ENCODE measurements at regions not wholly inside any gene's neighbourhood (a gene's known extent, or its start where the extent isn't known, plus 50 kb on each side); places are given as distances from the start of the nearest gene placed in this dataset.

DNA sequence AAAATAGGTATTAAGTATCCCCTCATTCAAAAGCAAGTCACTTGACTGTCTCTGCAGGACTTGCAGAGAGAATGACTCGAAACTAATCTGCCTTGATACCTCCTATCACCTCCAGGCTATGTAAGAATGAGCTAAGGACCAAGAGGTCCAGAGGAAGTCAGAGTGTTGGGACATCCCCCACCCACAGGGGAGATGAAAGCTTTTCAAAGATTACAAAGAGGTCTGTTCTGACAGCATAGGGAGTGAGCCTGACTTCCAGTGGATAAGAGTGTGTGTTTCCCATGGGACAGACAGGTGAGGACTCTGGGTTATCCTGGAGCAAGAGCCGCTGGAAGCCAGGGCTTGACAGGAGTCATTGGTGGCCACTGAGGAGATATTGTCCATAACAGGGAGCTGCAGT is 85.0 kb upstream of the TACR1 start:
- peak; percentile 23 for DNase-seq (ENCODE audit: low spot score)
- TF ChIP-seq, protein P1, sequence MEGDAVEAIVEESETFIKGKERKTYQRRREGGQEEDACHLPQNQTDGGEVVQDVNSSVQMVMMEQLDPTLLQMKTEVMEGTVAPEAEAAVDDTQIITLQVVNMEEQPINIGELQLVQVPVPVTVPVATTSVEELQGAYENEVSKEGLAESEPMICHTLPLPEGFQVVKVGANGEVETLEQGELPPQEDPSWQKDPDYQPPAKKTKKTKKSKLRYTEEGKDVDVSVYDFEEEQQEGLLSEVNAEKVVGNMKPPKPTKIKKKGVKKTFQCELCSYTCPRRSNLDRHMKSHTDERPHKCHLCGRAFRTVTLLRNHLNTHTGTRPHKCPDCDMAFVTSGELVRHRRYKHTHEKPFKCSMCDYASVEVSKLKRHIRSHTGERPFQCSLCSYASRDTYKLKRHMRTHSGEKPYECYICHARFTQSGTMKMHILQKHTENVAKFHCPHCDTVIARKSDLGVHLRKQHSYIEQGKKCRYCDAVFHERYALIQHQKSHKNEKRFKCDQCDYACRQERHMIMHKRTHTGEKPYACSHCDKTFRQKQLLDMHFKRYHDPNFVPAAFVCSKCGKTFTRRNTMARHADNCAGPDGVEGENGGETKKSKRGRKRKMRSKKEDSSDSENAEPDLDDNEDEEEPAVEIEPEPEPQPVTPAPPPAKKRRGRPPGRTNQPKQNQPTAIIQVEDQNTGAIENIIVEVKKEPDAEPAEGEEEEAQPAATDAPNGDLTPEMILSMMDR (IDR thresholded peaks at IDR 0.05; ENCODE audit: extremely low read depth, insufficient read depth, missing control alignments), result no peak
- in situ Hi-C loops (cut with MboI; ENCODE audit: low pct_unique_long_range_greater_than_20kb, low sequenced_read_pairs, unreplicated experiment), result no loop called here

DNA sequence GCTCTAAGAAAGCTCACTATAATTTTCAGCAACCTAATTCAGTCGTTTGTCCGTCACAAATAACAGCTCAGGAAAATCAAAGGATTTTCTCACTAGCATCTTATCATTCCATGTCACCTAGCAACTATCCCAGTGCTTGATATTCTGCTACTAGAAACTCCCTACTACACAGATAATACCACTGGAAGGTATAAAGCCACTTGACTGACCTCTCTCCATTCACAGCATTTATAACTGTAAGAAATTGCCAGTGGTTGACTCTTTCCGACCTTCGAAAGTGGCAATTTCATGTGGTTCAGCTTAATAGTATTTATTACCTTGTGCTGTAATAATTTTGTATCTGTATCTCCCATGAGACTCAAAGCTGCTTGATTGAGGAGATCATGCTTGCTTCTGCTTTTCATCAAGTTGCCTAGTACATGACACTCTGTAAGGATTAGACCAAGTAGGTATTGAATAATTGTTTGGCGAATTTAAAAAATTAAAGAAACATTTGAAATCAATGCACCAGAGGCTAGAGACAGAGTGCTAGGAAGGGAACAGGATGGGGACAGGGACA is 79.6 kb upstream of the TACR1 start:
- TF ChIP-seq, protein P1 (IDR thresholded peaks at IDR 0.05; ENCODE audit: extremely low read depth, insufficient read depth, missing control alignments), result no peak
- in situ Hi-C loops (cut with MboI; ENCODE audit: low pct_unique_long_range_greater_than_20kb, low sequenced_read_pairs, unreplicated experiment), result no loop called here

DNA sequence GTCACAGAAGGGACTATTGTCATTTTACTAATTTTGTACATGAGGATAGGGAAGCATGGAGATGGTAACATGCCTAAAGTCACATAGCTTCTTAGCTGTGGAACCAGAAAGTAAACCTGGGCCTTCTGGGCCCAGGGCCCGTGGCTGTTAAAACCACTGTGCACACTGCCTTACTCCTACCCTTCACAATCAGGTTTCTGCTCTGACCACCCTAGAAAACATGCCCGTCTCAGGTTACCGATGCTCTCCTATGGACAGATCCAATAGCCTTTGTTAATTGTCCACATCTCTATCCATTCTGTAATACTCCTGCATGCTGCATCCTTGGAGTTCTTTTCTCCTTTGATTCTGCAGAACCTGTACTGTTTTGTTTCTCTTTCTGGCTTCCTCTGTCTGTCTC is 79.0 kb upstream of the TACR1 start:
- DNase-seq (ENCODE audit: low spot score), result no peak
- TF ChIP-seq, protein P1 (IDR thresholded peaks at IDR 0.05; ENCODE audit: extremely low read depth, insufficient read depth, missing control alignments), result no peak
- in situ Hi-C loops (cut with MboI; ENCODE audit: low pct_unique_long_range_greater_than_20kb, low sequenced_read_pairs, unreplicated experiment), result no loop called here

More for the DNA sequence above, 79.6 kb upstream of the TACR1 start:
- no peak for DNase-seq (ENCODE audit: low spot score)

DNA sequence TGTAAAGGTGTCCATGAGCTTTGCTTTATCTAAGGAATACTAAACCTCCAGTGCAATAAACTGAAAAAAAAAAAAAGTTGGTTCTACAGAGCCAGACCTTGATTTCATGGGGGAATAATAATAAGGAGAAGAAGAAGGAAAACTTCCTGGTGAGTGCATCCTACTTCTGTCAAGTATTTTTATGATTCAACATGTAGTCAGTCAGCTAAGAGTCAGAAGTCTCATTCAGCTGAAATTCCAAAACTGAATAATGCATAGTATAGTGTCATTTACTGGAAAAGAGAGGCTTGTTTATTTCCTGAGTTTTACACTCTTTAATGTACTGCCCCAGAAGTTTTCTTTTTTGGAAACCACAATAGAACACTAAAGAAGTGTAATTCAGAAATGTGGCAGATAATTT is 77.8 kb upstream of the TACR1 start:
- TF ChIP-seq, protein P1 (IDR thresholded peaks at IDR 0.05; ENCODE audit: extremely low read depth, insufficient read depth, missing control alignments), result no peak
- in situ Hi-C loops (cut with MboI; ENCODE audit: low pct_unique_long_range_greater_than_20kb, low sequenced_read_pairs, unreplicated experiment), result no loop called here
- no peak for DNase-seq (ENCODE audit: low spot score)

DNA sequence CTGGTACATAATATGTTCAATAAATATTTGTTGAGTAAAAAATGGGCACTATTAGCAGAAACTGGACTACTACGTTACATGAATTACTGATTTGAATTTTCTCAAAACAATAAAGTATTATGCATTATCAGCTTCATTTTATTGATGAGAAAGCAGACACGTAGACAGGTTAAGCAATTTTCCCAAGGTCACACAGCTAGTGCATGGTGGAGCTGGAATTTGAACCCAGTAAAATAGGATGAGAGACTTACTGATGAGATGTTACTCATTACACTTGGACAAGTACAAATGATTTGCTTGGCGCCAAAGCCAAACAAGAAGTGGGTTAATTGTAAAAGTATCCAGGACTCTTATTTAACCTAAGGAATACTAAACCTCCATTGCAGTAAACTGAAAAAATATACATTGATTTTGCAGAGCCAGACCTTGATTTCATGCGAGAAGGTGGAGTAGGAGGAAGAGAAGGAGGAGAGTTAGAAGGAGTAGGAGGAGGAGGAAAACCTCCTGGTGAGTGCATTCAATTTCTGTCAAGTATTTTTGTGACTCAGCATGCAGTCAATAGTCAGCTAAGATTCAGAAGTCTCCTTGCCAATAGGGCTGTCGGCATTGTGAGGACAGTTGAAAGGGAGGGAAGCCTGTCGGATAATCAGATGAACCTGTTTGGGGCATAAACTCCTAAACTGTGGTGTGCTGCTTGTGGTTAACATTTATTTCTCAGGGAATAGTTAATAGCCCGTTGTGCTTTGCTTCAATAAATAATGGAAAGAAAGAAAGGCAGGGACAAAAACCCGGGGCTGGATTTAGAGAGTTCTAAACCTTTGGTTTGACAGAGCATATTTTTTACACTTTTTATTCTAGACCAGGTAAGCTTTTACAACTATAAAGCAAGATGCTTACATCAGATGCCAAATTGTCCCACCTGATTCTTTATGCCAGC is 77.0 kb upstream of the TACR1 start:
- DNase-seq (ENCODE audit: low spot score), result no peak
- TF ChIP-seq, protein P1 (IDR thresholded peaks at IDR 0.05; ENCODE audit: extremely low read depth, insufficient read depth, missing control alignments), result no peak

DNA sequence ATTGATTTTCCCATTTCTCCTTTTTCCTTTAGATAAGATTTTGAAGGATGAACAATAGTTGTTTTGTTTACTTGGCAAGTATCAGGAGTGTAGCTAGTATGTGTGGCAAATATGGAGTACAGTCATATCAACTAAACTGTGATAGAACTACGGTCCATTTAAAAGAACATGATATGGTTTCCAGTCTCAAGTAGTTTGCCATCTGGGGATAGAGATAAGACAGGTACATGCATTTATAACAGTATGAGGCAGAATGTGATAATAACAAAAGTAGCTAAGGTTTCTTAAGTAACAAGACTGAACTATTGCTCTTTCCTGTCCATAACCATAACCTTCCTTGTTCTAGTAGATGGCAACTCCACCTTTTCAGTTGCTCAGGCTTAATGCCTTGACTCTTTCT is 75.6 kb upstream of the TACR1 start:
- no peak for DNase-seq (ENCODE audit: low spot score)
- TF ChIP-seq, protein P1 (IDR thresholded peaks at IDR 0.05; ENCODE audit: extremely low read depth, insufficient read depth, missing control alignments), result no peak
- in situ Hi-C loops (cut with MboI; ENCODE audit: low pct_unique_long_range_greater_than_20kb, low sequenced_read_pairs, unreplicated experiment), result no loop called here

More for the DNA sequence above, 77.0 kb upstream of the TACR1 start:
- in situ Hi-C loops (cut with MboI; ENCODE audit: low pct_unique_long_range_greater_than_20kb, low sequenced_read_pairs, unreplicated experiment), result no loop called here

All from GM13977 (cell line).